Suprapubic skin (tissue), 4 donors: ENCODE measurements at regions not wholly inside any gene's neighbourhood (a gene's known extent, or its start where the extent isn't known, plus 50 kb on each side); places are given as distances from the start of the nearest gene placed in this dataset.

Experiments
- CTCF ChIP-seq, 2 donors: fragments of 200-600 bp in 1 of 2; fragments of 450-650 bp in 1 of 2; sonication (generic) in 1 of 2; IDR thresholded peaks; one replicate each; pipeline ENCODE4 v1.5.1; 2016 to 2019; ENCODE audit warnings: antibody characterized with exemption in 2 of 2, mild to moderate bottlenecking in 1 of 2, moderate library complexity in 1 of 2
- EP300 ChIP-seq: sonication (generic); formaldehyde crosslinking; IDR thresholded peaks from one replicate; pipeline ENCODE4 v1.6.1; 2017; ENCODE audit warnings: antibody characterized with exemption
- POLR2A ChIP-seq, 2 donors: fragments of 450-650 bp; IDR thresholded peaks; one replicate each; pipeline ENCODE4 v1.6.1; 2017; ENCODE audit warnings: antibody characterized with exemption in 2 of 2, mild to moderate bottlenecking in 2 of 2, moderate library complexity in 2 of 2
- POLR2AphosphoS5 ChIP-seq, 3 donors: sonication (generic); formaldehyde crosslinking; IDR thresholded peaks; one replicate each; pipeline ENCODE4 v1.6.1; 2017; ENCODE audit warnings: antibody characterized with exemption in 3 of 3

GRCh38 chr1:238360474-238360873 is 469.8 kb upstream of the ZP4 start:
- TF ChIP-seq POLR2A (IDR thresholded peaks at IDR 0.05) (no peak), CTCF (IDR thresholded peaks at IDR 0.05) (no peak), POLR2AphosphoS5 (IDR thresholded peaks at IDR 0.05) (no peak), EP300 (no peak)
